HEK293 (cell line): ENCODE measurements at regions not wholly inside any gene's neighbourhood (a gene's known extent, or its start where the extent isn't known, plus 50 kb on each side); places are given as distances from the start of the nearest gene placed in this dataset.

Experiments used
- CTCF ChIA-PET: fragments of 350-600 bp; formaldehyde crosslinking; extraction: SDS; loops from one replicate; lab custom pipeline; 2021; ENCODE audit warnings: antibody characterized with exemption; lab: Yijun Ruan, JAX
- POLR2A ChIA-PET: fragments of 300-600 bp; formaldehyde crosslinking; extraction: SDS; loops from one replicate; lab custom pipeline; 2020; ENCODE audit warnings: antibody characterized with exemption, inconsistent platforms; lab: Yijun Ruan, JAX
- H3K27ac ChIP-seq: fragments of 200-500 bp; sonication (Bioruptor generic); 2 replicates; pipeline ENCODE4 v1.5.1; 2014; ENCODE audit warnings: low read depth, low read length, control low read depth, inconsistent platforms; ENCODE audit errors: extremely low read depth
- H3K36me3 ChIP-seq, 2 experiments: fragments of 200-500 bp in 1 of 2; sonication (Bioruptor generic) in 1 of 2; 1 replicate in 1 of 2; 2 replicates in 1 of 2; pipeline ENCODE4 v1.5.1; 2014 to 2017; ENCODE audit warnings: inconsistent platforms in 2 of 2, low read length in 2 of 2; ENCODE audit not compliant: control insufficient read depth in 2 of 2, insufficient read depth in 1 of 2
- H3K4me1 ChIP-seq: fragments of 200-500 bp; sonication (Bioruptor generic); 2 replicates; pipeline ENCODE4 v1.5.1; 2014; ENCODE audit warnings: mild to moderate bottlenecking, low read length, inconsistent platforms; ENCODE audit not compliant: control insufficient read depth, insufficient read depth
- H3K4me3 ChIP-seq: 2 replicates; pipeline ENCODE4 v1.5.1; 2011; ENCODE audit warnings: low read depth, mild to moderate bottlenecking, control low read depth, low read length, moderate library complexity
- H3K9me3 ChIP-seq: fragments of 200-500 bp; sonication (Bioruptor generic); 2 replicates; pipeline ENCODE4 v1.5.1; 2014; ENCODE audit warnings: low read depth, low read length, inconsistent platforms; ENCODE audit not compliant: control insufficient read depth, insufficient read depth
- GLIS1 ChIP-seq: fragments of 450-650 bp; formaldehyde crosslinking; IDR thresholded peaks from 2 replicates; pipeline ENCODE4 v1.5.1; 2016; ENCODE audit warnings: missing biosample characterization, missing genetic modification characterization
- KLF7 ChIP-seq: fragments of 450-650 bp; formaldehyde crosslinking; IDR thresholded peaks from 2 replicates; pipeline ENCODE4 v1.5.1; 2016; ENCODE audit warnings: missing biosample characterization, missing genetic modification characterization, borderline replicate concordance
- SP3 ChIP-seq: fragments of 450-650 bp; formaldehyde crosslinking; IDR thresholded peaks from 2 replicates; pipeline ENCODE4 v1.5.1; 2016; ENCODE audit warnings: missing biosample characterization, missing genetic modification characterization
- TCF7L2 ChIP-seq: IDR thresholded peaks from 2 replicates; pipeline ENCODE4 v1.6.1; 2011; ENCODE audit warnings: low read depth, mild to moderate bottlenecking, inconsistent platforms, low read length, moderate library complexity, borderline replicate concordance
- ZBTB17 ChIP-seq: fragments of 450-650 bp; formaldehyde crosslinking; IDR thresholded peaks from 2 replicates; pipeline ENCODE4 v1.5.1; 2016; ENCODE audit warnings: missing biosample characterization, missing genetic modification characterization
- ZBTB8A ChIP-seq: fragments of 450-650 bp; formaldehyde crosslinking; IDR thresholded peaks from 2 replicates; pipeline ENCODE4 v1.5.1; 2016; ENCODE audit warnings: missing biosample characterization, missing genetic modification characterization
- ZNF112 ChIP-seq: fragments of 450-650 bp; formaldehyde crosslinking; IDR thresholded peaks from 2 replicates; pipeline ENCODE4 v1.5.0; 2017; ENCODE audit warnings: missing biosample characterization, missing genetic modification characterization
- ZNF175 ChIP-seq: fragments of 450-650 bp; formaldehyde crosslinking; IDR thresholded peaks from 2 replicates; pipeline ENCODE4 v1.5.1; 2016; ENCODE audit warnings: missing biosample characterization, missing genetic modification characterization
- ZNF2 ChIP-seq: fragments of 450-650 bp; formaldehyde crosslinking; IDR thresholded peaks from 2 replicates; pipeline ENCODE4 v1.5.1; 2016; ENCODE audit warnings: missing biosample characterization, missing genetic modification characterization
- ZNF221 ChIP-seq: fragments of 450-650 bp; formaldehyde crosslinking; IDR thresholded peaks from 2 replicates; pipeline ENCODE4 v1.5.1; 2017; ENCODE audit warnings: missing biosample characterization, missing genetic modification characterization, borderline replicate concordance
- ZNF24 ChIP-seq: fragments of 450-650 bp; formaldehyde crosslinking; IDR thresholded peaks from 2 replicates; pipeline ENCODE4 v1.5.1; 2016; ENCODE audit warnings: missing biosample characterization, missing genetic modification characterization
- ZNF548 ChIP-seq: fragments of 450-650 bp; formaldehyde crosslinking; IDR thresholded peaks from 2 replicates; pipeline ENCODE4 v1.5.1; 2016; ENCODE audit warnings: missing biosample characterization, missing genetic modification characterization
- ZNF571 ChIP-seq: fragments of 450-650 bp; formaldehyde crosslinking; IDR thresholded peaks from 2 replicates; pipeline ENCODE4 v1.5.0; 2017; ENCODE audit warnings: missing biosample characterization, missing genetic modification characterization
- ZNF621 ChIP-seq: fragments of 450-650 bp; formaldehyde crosslinking; IDR thresholded peaks from 2 replicates; pipeline ENCODE4 v1.5.1; 2017; ENCODE audit warnings: missing biosample characterization, missing genetic modification characterization
- ZNF768 ChIP-seq: fragments of 450-650 bp; formaldehyde crosslinking; IDR thresholded peaks from 2 replicates; pipeline ENCODE4 v1.5.1; 2018; ENCODE audit warnings: missing biosample characterization, mild to moderate bottlenecking, missing genetic modification characterization
- TF ChIP-seq, protein P1 (sequence below): fragments of 450-650 bp; formaldehyde crosslinking; conservative IDR thresholded peaks from 2 replicates; pipeline ENCODE4 v1.5.1; 2016; ENCODE audit warnings: low read depth, missing biosample characterization, missing genetic modification characterization
- TF ChIP-seq, protein P2 (sequence below): fragments of 450-650 bp; formaldehyde crosslinking; IDR thresholded peaks from 2 replicates; pipeline ENCODE4 v1.5.1; 2017; ENCODE audit warnings: missing biosample characterization, missing genetic modification characterization
- TF ChIP-seq, protein P3 (sequence below): fragments of 450-650 bp; formaldehyde crosslinking; IDR thresholded peaks from 2 replicates; pipeline ENCODE4 v1.5.1; 2016; ENCODE audit warnings: missing biosample characterization, missing genetic modification characterization
- TF ChIP-seq, protein P4 (sequence below): IDR thresholded peaks from 2 replicates; pipeline ENCODE4 v1.6.1; 2011; ENCODE audit warnings: mild to moderate bottlenecking, low read depth, low read length, borderline replicate concordance

DNA sequence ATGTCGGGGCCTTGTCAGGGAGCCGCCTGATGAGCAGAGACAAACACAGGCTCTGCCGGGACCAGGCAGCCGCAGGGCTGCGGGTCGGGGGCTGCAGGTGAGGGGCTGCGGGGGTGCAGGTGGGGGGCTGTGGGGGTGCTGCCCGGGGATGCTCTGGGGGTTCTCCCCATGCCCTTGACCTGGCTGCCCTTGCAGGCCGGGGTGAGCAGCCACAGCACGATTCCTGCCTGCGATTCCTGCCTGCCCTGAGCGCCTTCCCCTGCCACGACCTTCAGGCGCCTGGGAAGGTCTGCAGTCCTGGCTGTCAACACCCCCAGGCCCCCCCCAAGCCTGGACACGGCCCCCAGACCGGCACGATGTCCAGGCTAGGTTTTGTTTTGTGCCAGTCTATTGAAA lies 106.3 kb downstream of the FAM53A start:
- no peak overlapping the region for H3K27ac ChIP-seq
- no peaks in the 10 kb centered on the region for H3K9me3 ChIP-seq
- ChIA-PET CTCF (no interaction called here), POLR2A (no interaction called here)
- no peaks in the 10 kb centered on the region for H3K36me3 ChIP-seq
- no peak overlapping the region for H3K4me3 ChIP-seq
- TF ChIP-seq, protein P1, sequence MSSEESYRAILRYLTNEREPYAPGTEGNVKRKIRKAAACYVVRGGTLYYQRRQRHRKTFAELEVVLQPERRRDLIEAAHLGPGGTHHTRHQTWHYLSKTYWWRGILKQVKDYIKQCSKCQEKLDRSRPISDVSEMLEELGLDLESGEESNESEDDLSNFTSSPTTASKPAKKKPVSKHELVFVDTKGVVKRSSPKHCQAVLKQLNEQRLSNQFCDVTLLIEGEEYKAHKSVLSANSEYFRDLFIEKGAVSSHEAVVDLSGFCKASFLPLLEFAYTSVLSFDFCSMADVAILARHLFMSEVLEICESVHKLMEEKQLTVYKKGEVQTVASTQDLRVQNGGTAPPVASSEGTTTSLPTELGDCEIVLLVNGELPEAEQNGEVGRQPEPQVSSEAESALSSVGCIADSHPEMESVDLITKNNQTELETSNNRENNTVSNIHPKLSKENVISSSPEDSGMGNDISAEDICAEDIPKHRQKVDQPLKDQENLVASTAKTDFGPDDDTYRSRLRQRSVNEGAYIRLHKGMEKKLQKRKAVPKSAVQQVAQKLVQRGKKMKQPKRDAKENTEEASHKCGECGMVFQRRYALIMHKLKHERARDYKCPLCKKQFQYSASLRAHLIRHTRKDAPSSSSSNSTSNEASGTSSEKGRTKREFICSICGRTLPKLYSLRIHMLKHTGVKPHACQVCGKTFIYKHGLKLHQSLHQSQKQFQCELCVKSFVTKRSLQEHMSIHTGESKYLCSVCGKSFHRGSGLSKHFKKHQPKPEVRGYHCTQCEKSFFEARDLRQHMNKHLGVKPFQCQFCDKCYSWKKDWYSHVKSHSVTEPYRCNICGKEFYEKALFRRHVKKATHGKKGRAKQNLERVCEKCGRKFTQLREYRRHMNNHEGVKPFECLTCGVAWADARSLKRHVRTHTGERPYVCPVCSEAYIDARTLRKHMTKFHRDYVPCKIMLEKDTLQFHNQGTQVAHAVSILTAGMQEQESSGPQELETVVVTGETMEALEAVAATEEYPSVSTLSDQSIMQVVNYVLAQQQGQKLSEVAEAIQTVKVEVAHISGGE = no peak
- no peak for TF ChIP-seq ZNF175 (tag by site-specific recombination)
- TF ChIP-seq ZNF221 (tag by site-specific recombination) = no peak
- TF ChIP-seq ZBTB8A (tag by site-specific recombination) = no peak
- no peak for TF ChIP-seq ZNF548 (tag by site-specific recombination)
- TF ChIP-seq SP3 (tag by site-specific recombination) = no peak
- TF ChIP-seq TCF7L2 = no peak
- TF ChIP-seq ZNF2 (tag by site-specific recombination) = no peak
- no peak for TF ChIP-seq ZBTB17
- TF ChIP-seq ZNF112 (tag by site-specific recombination) = no peak
- TF ChIP-seq, protein P2, sequence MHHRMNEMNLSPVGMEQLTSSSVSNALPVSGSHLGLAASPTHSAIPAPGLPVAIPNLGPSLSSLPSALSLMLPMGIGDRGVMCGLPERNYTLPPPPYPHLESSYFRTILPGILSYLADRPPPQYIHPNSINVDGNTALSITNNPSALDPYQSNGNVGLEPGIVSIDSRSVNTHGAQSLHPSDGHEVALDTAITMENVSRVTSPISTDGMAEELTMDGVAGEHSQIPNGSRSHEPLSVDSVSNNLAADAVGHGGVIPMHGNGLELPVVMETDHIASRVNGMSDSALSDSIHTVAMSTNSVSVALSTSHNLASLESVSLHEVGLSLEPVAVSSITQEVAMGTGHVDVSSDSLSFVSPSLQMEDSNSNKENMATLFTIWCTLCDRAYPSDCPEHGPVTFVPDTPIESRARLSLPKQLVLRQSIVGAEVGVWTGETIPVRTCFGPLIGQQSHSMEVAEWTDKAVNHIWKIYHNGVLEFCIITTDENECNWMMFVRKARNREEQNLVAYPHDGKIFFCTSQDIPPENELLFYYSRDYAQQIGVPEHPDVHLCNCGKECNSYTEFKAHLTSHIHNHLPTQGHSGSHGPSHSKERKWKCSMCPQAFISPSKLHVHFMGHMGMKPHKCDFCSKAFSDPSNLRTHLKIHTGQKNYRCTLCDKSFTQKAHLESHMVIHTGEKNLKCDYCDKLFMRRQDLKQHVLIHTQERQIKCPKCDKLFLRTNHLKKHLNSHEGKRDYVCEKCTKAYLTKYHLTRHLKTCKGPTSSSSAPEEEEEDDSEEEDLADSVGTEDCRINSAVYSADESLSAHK = no peak
- TF ChIP-seq ZNF768 (tag by site-specific recombination) = no peak
- TF ChIP-seq, protein P3, sequence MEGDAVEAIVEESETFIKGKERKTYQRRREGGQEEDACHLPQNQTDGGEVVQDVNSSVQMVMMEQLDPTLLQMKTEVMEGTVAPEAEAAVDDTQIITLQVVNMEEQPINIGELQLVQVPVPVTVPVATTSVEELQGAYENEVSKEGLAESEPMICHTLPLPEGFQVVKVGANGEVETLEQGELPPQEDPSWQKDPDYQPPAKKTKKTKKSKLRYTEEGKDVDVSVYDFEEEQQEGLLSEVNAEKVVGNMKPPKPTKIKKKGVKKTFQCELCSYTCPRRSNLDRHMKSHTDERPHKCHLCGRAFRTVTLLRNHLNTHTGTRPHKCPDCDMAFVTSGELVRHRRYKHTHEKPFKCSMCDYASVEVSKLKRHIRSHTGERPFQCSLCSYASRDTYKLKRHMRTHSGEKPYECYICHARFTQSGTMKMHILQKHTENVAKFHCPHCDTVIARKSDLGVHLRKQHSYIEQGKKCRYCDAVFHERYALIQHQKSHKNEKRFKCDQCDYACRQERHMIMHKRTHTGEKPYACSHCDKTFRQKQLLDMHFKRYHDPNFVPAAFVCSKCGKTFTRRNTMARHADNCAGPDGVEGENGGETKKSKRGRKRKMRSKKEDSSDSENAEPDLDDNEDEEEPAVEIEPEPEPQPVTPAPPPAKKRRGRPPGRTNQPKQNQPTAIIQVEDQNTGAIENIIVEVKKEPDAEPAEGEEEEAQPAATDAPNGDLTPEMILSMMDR (tag by site-specific recombination) = no peak
- no peak for TF ChIP-seq GLIS1
- no peak for TF ChIP-seq KLF7 (tag by site-specific recombination)
- TF ChIP-seq, protein P4, sequence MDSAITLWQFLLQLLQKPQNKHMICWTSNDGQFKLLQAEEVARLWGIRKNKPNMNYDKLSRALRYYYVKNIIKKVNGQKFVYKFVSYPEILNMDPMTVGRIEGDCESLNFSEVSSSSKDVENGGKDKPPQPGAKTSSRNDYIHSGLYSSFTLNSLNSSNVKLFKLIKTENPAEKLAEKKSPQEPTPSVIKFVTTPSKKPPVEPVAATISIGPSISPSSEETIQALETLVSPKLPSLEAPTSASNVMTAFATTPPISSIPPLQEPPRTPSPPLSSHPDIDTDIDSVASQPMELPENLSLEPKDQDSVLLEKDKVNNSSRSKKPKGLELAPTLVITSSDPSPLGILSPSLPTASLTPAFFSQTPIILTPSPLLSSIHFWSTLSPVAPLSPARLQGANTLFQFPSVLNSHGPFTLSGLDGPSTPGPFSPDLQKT = no peak
- TF ChIP-seq ZNF571 (tag by site-specific recombination) = no peak
- no peak for TF ChIP-seq ZNF621 (tag by site-specific recombination)
- no peak for TF ChIP-seq ZNF24
- TF ChIP-seq, all 188 proteins: peak for 0
- no peaks in the 10 kb centered on the region for H3K4me1 ChIP-seq
